ENCODE measurements at regions not wholly inside any gene's neighbourhood (a gene's known extent, or its start where the extent isn't known, plus 50 kb on each side); places are given as distances from the start of the nearest gene placed in this dataset.

GRCh38 chr4:63493265-63493664 lies 916.0 kb downstream of the TECRL start:
- DNase-seq (ENCODE audit: low read depth), result no peak
- in situ Hi-C loops (cut with HindIII; ENCODE audit: low sequenced_read_pairs), result no loop called here
- H3K4me3 ChIP-seq (ENCODE audit: low read depth, low read length), result no peak overlapping the region
- TF ChIP-seq CTCF (IDR thresholded peaks at IDR 0.05; ENCODE audit: low read depth, low read length, missing control alignments), result no peak

- in situ Hi-C loops (cut with HindIII; ENCODE audit: low sequenced_read_pairs), result no loop called here
- TF ChIP-seq CTCF (IDR thresholded peaks at IDR 0.05; ENCODE audit: low read depth, low read length, missing control alignments), result no peak
- H3K4me3 ChIP-seq (ENCODE audit: low read depth, low read length), result no peak overlapping the region
- DNase-seq (ENCODE audit: low read depth), result no peak
Measured at GRCh38 chr4:63492515-63492914, 916.7 kb downstream of the TECRL start.

GRCh38 chr4:63464393-63464792 lies 944.9 kb downstream of the TECRL start:
- in situ Hi-C loops (cut with HindIII; ENCODE audit: low sequenced_read_pairs), result no loop called here
- H3K4me3 ChIP-seq (ENCODE audit: low read depth, low read length), result no peak overlapping the region
- no peak for DNase-seq (ENCODE audit: low read depth)
- TF ChIP-seq CTCF (IDR thresholded peaks at IDR 0.05; ENCODE audit: low read depth, low read length, missing control alignments), result no peak

- TF ChIP-seq CTCF (IDR thresholded peaks at IDR 0.05; ENCODE audit: low read depth, low read length, missing control alignments), result no peak
- H3K4me3 ChIP-seq (ENCODE audit: low read depth, low read length), result no peak overlapping the region
- in situ Hi-C loops (cut with HindIII; ENCODE audit: low sequenced_read_pairs), result no loop called here
- no peak for DNase-seq (ENCODE audit: low read depth)
Measured at GRCh38 chr4:63460075-63460474, 949.2 kb downstream of the TECRL start.

- no peak for DNase-seq (ENCODE audit: low read depth)
- in situ Hi-C loops (cut with HindIII; ENCODE audit: low sequenced_read_pairs), result no loop called here
- no peak for TF ChIP-seq CTCF (IDR thresholded peaks at IDR 0.05; ENCODE audit: low read depth, low read length, missing control alignments)
- no peak overlapping the region for H3K4me3 ChIP-seq (ENCODE audit: low read depth, low read length)
Measured at GRCh38 chr4:63459329-63459728, 949.9 kb downstream of the TECRL start.

- no peak overlapping the region for H3K4me3 ChIP-seq (ENCODE audit: low read depth, low read length)
- in situ Hi-C loops (cut with HindIII; ENCODE audit: low sequenced_read_pairs), result no loop called here
- no peak for DNase-seq (ENCODE audit: low read depth)
- no peak for TF ChIP-seq CTCF (IDR thresholded peaks at IDR 0.05; ENCODE audit: low read depth, low read length, missing control alignments)
Measured at GRCh38 chr4:63458010-63458409, 951.2 kb downstream of the TECRL start.

GRCh38 chr4:63440236-63440635 lies 969.0 kb downstream of the TECRL start:
- no peak for DNase-seq (ENCODE audit: low read depth)
- no peak for TF ChIP-seq CTCF (IDR thresholded peaks at IDR 0.05; ENCODE audit: low read depth, low read length, missing control alignments)
- no peak overlapping the region for H3K4me3 ChIP-seq (ENCODE audit: low read depth, low read length)
- in situ Hi-C loops (cut with HindIII; ENCODE audit: low sequenced_read_pairs), result no loop called here
